Head of caudate nucleus (tissue), 42 donors: ENCODE measurements at regions not wholly inside any gene's neighbourhood (a gene's known extent, or its start where the extent isn't known, plus 50 kb on each side); places are given as distances from the start of the nearest gene placed in this dataset.

Source experiments
- DNase-seq, 42 donors: peaks; one replicate each; pipeline versions ENCODE4 v3.0.0 to v3.0.0-alpha.2; 2020 to 2021; ENCODE audit warnings: mixed read lengths in 7 of 42
- intact Hi-C: fragments of 100-400 bp; cut with DNase I; formaldehyde crosslinking; loops from one replicate; pipeline ENCODE4 v1.15.0; 2022

DNA sequence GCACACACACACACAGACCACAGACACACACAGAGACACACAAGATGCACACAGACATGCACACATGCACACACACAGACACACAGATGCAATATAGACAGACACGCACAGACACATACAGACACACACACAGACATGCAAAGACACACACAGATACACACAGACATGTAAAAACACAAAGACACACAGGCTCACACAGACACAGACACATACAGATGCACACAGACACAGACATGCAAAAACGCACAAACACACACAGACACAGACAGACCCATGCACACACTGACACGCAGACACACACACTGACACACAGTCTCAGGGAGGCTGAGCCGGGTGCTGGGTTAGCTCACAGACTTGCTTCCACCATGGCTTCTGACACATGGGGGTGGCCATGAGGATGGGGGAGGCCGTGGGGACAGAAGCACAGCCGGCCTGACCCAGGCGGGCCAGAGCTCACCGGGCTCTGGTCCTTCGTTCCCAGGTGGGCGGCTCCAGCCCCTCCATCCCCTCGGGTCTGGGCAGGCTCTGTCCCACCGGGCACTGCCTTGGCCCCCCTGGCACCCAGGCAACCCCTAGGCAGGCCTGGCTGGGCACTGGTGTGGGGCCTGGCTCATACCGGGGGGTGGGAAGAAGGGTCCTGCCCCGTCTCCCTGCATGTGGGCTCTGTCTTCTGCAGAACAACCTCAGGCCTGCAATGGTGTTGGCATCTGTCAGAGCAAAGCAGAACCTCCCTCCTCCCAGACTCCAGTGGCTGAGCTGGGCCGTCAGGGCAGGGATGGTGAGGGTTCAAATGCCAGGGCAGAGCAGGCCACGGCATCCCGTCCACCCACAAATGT is 1489.5 kb downstream of the BRD1 start:
- peak in 3 of 42 donors; percentile 7 to 28 (median 16) for DNase-seq
- intact Hi-C loops, result no loop called here

DNA sequence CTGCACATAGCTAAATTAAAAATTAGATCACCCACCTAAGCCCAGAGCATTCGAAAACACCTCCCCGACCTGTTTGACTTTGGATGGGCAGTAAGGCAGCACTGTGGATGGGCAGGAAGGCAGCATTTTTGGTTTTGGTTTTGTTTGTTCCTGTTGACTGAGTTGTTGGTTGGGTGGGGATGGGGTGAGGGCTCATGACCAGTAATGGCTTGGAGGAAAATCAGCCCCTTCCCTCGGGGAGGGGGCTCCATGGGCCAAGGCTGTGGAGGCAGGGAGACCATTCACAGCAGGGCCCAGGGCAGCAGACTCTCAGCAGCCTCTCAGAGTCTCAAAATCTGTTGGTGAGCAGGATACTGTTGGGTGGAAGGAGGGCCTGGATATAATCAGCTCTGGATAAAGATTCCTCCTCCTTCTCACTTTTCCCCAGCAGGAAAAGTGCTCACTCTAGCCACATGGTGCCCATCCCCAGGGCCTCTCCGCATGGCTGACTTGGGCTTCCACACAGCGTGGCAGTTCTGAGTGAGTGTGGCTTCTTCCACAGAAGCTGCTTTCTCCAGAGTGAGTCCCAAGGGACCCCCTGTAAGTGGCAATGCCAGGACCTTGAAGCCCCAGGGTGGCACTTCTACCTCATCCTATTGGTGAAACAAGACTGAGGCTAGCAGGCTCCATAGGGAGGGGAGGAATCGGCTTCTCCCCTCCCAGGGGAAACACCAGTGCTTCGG is 1491.2 kb downstream of the BRD1 start:
- peak in 2 of 42 donors; percentile 3 to 7 for DNase-seq
- intact Hi-C loops, result no loop called here

DNA sequence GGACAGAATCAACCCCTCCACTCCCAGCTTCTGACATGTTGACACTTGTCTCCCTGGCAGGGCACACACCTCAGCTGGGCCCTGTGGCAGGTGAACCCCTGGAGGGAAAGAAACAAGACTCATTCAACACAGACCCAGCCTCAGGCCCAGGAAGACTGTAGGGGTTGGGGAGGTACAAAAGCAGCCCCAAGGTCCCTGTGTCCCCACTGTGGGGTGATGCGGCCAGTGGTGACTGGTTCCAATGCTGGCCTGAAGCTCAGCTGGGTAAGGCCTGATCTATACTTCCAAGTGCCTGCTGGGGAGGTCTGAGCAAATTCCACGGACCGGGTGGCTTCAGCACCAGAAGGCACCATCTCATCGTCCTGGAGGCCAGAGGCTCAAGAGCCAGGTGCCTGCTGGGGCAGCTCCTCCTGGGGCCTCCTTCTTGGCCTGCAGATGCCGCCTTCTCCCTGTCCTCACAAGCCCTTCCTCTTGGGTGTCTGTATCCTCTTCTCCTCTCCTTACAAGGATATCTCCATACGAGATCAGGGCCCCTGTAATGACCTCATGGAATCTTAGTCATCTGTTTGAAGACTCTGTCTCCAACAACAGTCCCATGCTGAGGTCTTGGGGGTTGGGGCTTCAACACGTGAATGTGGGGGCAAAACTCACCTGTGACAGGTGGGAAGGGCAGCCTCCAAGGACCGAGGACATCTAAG is 1492.1 kb downstream of the BRD1 start:
- intact Hi-C loops, result no loop called here
- DNase-seq, result peak in 3 of 42 donors; percentile 3 to 26 (median 21)

DNA sequence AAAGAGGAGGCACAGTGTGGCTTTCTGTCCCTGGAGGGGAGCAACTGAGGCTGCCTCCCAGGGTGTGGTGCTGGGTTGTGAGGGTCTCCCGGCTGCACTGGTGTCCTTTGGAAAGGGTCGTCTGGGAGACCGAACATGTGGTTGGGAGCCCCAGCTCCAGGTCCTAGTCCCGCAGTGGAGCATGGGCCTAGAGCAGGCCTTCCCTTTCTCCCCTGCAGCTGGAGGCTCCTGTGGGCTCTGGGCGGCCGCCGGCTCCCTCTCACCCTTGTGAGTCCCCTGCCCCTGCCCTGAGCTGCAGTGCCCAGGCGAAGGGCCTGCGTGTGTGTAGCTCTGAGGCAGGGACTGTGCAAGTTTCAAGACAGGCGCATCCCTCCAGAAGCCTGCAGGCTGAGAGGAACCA is 1492.7 kb downstream of the BRD1 start:
- intact Hi-C loops, result no loop called here
- peak in 2 of 42 donors; percentile 20 to 28 for DNase-seq

DNA sequence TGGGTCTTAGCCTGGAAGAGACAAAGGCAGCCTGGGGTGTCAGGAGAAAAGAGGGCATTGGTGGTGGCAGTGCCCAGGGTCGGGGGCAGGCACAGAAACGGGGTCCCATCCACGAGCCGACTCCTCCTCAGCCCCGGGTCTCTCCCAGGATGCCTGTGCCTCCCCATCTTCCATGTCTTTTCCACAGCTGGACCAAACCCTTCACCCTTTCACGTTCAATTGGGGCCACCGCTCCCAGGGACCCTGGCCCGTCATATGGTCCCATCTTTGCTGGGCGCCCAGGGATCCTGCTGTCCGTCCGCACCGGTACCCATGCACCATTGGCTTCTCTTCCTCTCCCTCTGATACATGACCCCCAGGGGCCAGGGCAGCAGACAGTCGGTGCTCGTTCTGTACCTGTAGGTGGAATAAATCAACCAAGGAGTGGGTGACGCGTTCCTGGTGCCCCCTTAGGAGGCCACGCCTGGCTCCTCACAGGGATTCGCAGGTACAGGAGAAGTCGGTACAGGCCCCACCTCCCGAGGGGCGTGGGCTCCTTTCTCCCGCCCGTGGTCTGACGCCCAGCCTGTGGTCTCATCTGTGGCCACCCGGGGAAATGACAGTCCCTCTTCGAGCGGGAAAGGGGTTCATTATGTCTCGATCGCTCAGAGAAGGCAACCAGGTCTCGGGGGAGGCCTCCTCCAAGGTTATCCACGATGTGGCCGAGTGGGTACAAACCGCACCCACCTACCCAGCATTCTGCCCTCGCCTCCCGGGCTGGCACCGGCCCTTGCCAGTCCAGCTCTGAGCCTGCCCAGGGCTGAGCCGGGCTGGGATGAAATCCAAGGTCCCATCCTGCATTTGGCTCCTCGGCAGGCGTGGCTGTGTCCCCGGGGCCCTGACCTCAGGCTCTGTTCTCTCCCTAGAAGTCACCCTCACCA is 1493.6 kb downstream of the BRD1 start:
- intact Hi-C loops, result no loop called here

DNA sequence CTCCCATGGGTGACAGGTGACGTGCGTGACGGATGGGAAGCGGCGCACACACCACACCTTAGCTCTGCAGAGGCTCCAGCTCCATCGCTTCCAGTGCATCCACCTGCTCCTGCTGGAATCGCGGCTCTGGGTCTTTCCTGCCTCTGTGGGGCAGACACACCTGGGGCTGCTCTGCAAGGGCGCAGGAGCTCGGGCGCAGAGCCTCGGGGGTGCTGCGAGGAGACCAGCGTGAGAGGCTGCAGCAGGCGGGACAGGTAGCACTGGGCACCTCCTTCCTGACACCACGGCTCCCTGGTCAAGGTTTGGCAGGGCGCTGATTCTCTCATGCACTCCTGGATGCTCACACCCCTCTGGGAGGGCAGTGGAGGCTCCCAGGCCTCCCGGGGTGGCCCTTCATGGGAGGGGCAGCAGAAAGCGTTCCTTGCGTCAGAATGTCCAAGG is 1494.3 kb downstream of the BRD1 start:
- peak in 37 of 42 donors; percentile 49 to 92 (median 80) for DNase-seq
- intact Hi-C loops, result no loop called here

More for the DNA sequence above, 1493.6 kb downstream of the BRD1 start:
- peak in 35 of 42 donors; percentile 11 to 78 (median 54) for DNase-seq

DNA sequence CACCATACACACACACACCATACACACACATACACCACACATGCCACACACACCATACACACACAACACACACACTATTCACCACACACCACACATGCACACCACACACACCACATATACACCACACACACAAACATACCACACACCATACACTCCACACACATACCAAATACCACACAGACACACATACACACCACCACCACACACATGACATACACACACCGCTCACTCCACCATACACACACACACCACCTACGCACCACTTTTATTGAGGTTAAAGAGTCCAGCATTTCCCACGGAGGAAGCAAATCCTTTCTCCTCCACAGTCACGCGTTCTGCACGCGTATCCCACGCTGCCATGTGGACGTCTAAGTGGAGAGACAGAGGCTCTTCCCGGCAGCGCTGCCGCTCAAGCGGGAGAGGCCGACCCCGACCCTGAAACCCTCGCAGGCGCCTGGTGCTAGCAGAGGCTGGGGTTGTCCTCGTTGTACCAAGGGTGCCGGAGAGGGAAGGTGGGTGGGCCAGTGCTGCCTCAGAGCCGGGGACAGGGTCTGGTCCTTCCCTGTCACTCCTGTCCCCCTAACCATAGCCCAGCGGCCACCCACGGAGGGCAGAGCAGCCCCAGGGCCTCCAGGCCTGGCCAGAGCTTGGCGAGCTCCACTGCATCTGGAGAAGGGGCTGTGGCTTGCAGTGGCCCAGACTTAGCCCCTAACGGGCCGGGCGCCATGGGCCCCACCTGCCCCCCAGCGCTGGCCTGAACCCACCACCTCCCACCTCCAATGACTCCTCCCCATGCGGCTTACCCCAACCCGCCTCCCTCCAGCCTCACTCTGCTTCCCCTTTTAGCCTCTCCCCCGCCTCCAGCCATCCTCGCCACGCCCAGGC is 1495.0 kb downstream of the BRD1 start:
- intact Hi-C loops, result no loop called here
- peak in 10 of 42 donors; percentile 10 to 86 (median 53) for DNase-seq

DNA sequence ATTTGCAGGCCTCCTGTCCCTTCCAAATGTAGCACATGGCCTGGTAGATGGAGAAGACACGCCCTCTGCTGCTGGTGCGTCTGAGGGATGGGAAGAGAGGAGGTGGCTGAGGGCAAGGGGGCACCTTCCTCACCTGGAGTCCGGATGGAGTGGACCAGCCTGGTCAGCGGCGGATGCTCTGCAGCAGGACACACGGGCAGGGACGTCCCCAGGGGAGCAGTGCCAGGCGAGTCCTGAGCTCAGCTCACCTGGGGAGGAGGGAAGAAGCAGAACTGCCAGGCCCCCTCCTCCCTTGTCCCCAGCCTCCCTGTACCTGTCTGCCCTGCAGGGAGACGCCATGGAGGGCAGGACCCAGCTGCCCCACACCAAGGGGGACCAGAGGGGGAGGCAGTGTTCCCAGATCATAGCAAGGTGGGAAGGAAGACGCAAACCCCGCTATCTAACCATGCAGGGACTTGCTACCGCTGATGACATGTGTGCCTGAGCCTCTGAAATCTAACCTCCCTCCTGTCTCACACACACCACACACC is 1495.9 kb downstream of the BRD1 start:
- intact Hi-C loops, result no loop called here
- peak in 8 of 42 donors; percentile 23 to 48 (median 32) for DNase-seq

DNA sequence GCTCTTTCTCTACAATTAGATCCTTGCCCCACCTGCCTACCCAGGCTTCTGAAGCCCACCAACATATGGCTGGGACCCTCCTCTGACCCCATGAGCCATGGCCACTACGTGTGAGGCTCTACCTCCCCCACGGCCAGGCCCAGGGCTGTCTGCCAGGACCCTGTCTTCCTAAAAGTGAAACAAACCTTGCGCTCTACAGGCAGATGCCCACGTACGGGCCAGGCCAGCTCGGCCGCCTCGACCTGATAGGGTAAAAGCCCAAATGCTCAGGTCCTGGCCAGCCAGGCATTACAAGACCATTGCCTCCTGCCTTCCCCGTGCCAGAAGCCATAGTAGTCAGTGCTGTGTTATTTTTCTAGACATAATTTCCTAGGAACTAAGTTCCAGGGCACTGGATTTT is 1496.4 kb downstream of the BRD1 start:
- DNase-seq, result peak in 2 of 42 donors; percentile 5 to 24
- intact Hi-C loops, result no loop called here

DNA sequence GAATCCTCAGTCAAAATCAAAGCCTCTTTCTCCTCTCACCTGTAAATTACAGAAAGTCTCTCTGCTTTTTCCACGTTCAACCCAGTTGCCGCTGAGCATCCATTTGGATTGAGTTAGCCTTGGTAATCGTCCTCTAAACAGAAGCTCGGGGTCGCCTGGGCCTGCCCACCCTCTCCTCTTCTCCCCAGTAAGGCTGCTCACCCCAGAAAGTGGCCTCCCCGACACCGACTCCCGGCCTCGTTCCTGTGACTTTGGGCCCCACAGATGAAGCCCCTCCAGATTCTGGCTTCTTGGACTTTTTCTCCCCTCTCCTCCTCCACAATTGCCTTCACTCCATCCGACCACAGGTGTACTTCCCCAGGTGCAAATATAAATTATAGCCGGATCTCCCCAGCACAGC is 1500.0 kb downstream of the BRD1 start:
- intact Hi-C loops, result no loop called here
- DNase-seq, result peak in 3 of 42 donors; percentile 6 to 28 (median 12)

DNA sequence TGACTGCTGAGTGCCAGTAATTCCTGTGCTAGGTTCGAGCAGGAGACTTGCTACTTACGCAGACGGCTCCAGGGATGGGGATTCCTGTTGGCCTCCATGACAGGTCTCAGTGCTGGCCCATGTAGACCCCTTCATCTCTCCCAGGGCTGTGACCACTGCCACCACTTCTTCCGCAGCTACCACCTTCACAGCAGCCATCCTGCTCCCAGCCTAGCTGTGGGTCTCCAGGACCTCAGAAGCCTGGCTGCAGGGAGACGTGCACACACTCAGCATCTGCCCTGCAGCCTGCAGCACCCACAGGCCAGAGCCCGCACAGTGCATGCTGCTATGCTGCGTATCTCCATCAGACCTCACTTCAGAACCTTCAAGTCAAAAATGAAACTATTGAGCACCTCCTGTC is 1503.9 kb downstream of the BRD1 start:
- no peak for DNase-seq
- intact Hi-C loops, result no loop called here

DNA sequence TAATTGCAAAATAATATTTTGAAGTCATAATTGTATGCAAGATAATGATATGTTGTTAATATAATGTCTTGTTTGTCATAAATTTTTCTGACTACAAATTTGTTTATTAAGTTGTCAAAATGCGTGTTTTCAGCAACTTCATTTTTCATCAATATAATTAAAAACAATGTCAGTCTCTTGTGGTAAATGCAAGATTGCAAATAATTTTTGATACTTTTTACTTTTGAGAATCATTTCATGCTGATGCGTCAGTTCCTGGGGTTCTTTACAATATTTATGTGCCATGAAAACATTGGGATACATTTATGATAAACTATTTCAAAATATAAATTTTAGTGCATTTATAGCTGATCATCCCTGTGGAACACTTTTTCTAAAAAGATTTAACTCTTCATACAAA is 1504.8 kb downstream of the BRD1 start:
- no peak for DNase-seq
- intact Hi-C loops, result no loop called here

DNA sequence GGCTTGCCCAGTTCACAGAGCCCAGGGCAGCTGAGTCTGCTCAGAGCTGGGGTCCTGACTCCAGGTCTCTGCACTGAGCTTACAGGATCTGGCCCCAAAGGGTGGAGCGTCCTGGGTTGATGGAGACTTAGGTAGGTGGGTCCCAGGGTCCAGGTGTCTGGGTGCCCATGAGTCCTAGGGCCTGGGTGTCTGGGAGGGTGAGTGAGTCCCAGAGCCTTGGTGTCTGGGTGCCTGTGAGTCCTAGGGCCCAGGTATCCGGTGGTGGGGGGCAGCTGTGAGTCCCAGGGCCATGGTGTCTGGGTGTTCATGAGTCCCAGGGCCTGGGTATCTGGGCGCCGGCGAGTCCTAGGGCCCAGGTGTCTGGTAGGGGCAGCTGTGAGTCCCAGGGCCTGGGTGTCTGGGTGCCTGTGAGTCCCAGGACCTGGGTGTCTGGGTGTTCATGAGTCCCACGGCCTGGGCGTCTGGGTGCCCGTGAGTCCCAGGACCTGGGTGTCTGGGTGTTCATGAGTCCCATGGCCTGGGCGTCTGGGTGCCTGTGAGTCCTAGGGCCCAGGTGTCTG is 1505.6 kb downstream of the BRD1 start:
- DNase-seq, result no peak
- intact Hi-C loops, result no loop called here

DNA sequence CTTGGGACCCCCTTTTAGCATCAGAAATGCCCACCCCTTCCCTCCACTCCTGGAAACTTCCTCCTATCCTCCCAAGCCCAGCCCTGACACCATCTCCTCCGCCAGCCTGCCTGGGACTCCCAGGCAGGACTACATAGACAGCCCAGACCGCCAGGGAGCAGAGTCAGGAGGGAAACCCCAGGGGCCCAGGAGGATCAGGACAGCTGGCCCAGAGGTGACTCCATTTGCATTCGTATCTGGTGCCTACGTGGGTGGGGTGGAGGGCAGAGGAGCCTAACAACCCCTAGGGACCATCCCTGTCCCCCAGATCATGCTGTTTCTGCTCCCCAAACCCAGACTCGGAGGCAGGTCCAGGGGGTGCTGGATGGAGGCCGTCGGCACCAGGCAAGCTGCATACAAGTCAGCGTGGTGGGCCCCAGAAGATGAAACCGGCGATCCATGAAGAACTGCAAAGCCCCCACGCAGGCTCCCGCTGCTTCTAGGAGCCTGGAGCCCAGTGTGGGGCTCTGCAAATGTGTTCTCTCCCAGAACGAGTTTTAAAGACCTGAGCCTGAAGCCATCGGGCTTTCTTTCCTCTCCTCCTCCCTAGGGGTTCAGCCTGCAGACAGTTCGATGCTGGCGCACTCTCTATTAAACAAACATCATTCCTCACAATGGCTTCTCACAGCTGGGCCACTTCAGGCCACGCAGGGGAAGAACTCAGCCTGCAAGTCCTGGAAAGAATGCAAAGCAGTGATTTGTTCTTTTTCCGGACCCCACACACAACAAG is 1506.8 kb downstream of the BRD1 start:
- peak in 3 of 42 donors; percentile 7 to 38 (median 12) for DNase-seq
- intact Hi-C loops, result no loop called here

DNA sequence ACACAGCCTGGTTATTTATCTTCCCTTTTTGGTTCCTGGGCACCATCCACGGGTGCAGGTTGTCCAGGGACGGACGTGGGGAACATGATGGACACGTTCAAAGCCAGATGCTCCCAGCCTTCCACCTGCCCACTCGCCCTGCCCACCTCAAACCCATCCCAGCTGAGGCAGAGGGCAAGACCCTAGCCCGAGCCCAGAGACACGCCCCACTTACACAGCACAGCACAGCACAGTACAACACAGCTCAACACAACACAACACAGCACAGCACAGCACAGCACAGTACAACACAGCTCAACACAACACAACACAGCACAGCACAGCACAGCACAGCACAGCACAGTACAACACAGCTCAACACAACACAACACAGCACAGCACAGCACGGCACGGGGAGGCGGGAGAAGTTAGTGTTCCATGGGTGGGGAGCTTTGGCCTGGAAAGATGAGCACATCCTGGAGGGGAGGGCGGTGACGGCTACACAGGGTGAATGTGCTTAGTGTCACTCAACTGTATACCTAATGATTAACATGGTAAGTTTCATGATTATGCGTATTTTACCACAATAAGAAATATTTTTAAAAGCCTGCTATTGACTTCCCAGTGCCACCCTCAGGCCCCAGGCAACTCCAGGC is 1507.5 kb downstream of the BRD1 start:
- peak in 5 of 42 donors; percentile 0 to 27 (median 15) for DNase-seq
- intact Hi-C loops, result no loop called here
